Kidney (tissue), 13 donors: ENCODE measurements at regions not wholly inside any gene's neighbourhood (a gene's known extent, or its start where the extent isn't known, plus 50 kb on each side); places are given as distances from the start of the nearest gene placed in this dataset.

Source experiments
- DNase-seq, 5 donors: peaks; one replicate each; pipeline ENCODE4 v3.0.0-alpha.2; 2013 to 2020
- FAIRE-seq: peaks from 2 replicates; lab custom pipeline; 2012; peaks lifted over from hg19 to GRCh38; lab: Jason Lieb, UNC
- H3K27ac ChIP-seq, 2 donors: one replicate each; pipeline ENCODE4 v1.7.0; 2013; ENCODE audit warnings: low read depth in 2 of 2, low read length in 2 of 2, inconsistent platforms in 1 of 2
- H3K27me3 ChIP-seq: one replicate; pipeline ENCODE4 v1.7.1; 2013; ENCODE audit warnings: low read length, inconsistent platforms; ENCODE audit not compliant: control insufficient read depth, insufficient read depth
- H3K36me3 ChIP-seq, 3 donors: one replicate each; pipeline versions ENCODE4 v1.7.0 to v1.7.1; 2013; ENCODE audit warnings: low read length in 3 of 3, control low read depth in 1 of 3, inconsistent platforms in 1 of 3; ENCODE audit not compliant: insufficient read depth in 3 of 3, control insufficient read depth in 2 of 3
- H3K4me1 ChIP-seq, 3 donors: one replicate each; pipeline versions ENCODE4 v1.7.0 to v1.7.1; 2013; ENCODE audit warnings: low read length in 3 of 3, inconsistent platforms in 1 of 3, low read depth in 1 of 3; ENCODE audit not compliant: control insufficient read depth in 2 of 3, insufficient read depth in 2 of 3
- H3K4me3 ChIP-seq, 3 donors: one replicate each; pipeline versions ENCODE4 v1.7.0 to v1.8.1; 2013; ENCODE audit warnings: low read length in 3 of 3, control low read depth in 1 of 3, inconsistent platforms in 1 of 3
- H3K9ac ChIP-seq, 3 donors: one replicate each; pipeline versions ENCODE4 v1.7.0 to v1.7.1; 2013; ENCODE audit warnings: low read length in 3 of 3, control low read depth in 1 of 3, inconsistent platforms in 1 of 3
- H3K9me3 ChIP-seq, 3 donors: one replicate each; pipeline versions ENCODE4 v1.7.0 to v1.7.1; 2013; ENCODE audit warnings: low read length in 3 of 3, control low read depth in 1 of 3, inconsistent platforms in 1 of 3; ENCODE audit not compliant: control insufficient read depth in 2 of 3, insufficient read depth in 1 of 3
- CTCF ChIP-seq: IDR thresholded peaks from 3 replicates; pipeline ENCODE4 v1.5.1; 2012; ENCODE audit warnings: mild to moderate bottlenecking, moderate library complexity, borderline replicate concordance; ENCODE audit not compliant: insufficient read depth; ENCODE audit errors: extremely low read depth
- intact Hi-C: fragments of 100-400 bp; cut with DNase I; formaldehyde crosslinking; loops from one replicate; pipeline ENCODE4 v1.11.1; 2022
- donor health status: control.
- donor health status: control.
- donor health status: control.
- donor health status: control.
- donor health status: control.
- donor health status: DM: yes; HTN: yes; CAD: no.
- donor health status: Normal renal cell carcinoma (clear cell type).

- H3K9ac ChIP-seq: no peak overlapping the region
- H3K9me3 ChIP-seq: no peaks in the 10 kb centered on the region
- H3K4me1 ChIP-seq: no peaks in the 10 kb centered on the region
- DNase-seq: no peak
- TF ChIP-seq CTCF: no peak
- no peaks in the 10 kb centered on the region for H3K27me3 ChIP-seq
- H3K36me3 ChIP-seq: no peaks in the 10 kb centered on the region
- intact Hi-C loops: no loop called here
- H3K4me3 ChIP-seq: no peak overlapping the region
- FAIRE-seq: no peak
- no peak overlapping the region for H3K27ac ChIP-seq
Measured at GRCh38 chr22:48803171-48803947, 1024.3 kb downstream of the BRD1 start.

- TF ChIP-seq CTCF: no peak
- Histone ChIP-seq H3K9me3 (no peaks in the 10 kb centered on the region), H3K4me1 (no peaks in the 10 kb centered on the region), H3K36me3 (no peaks in the 10 kb centered on the region), H3K27ac (no peak overlapping the region), H3K27me3 (no peaks in the 10 kb centered on the region), H3K4me3 (no peak overlapping the region), H3K9ac (no peak overlapping the region)
- no peak for FAIRE-seq
- intact Hi-C loops: no loop called here
- DNase-seq: no peak
Measured at GRCh38 chr22:48802576-48802975, 1025.1 kb downstream of the BRD1 start.

- Histone ChIP-seq H3K4me1 (no peaks in the 10 kb centered on the region), H3K4me3 (no peak overlapping the region), H3K36me3 (no peaks in the 10 kb centered on the region), H3K9ac (no peak overlapping the region), H3K9me3 (no peaks in the 10 kb centered on the region), H3K27ac (no peak overlapping the region), H3K27me3 (no peaks in the 10 kb centered on the region)
- FAIRE-seq: no peak
- no peak for DNase-seq
- TF ChIP-seq CTCF: no peak
- intact Hi-C loops: no loop called here
Measured at GRCh38 chr22:48800886-48801607, 1026.6 kb downstream of the BRD1 start.
